GM12878 (cell line): ENCODE measurements at regions not wholly inside any gene's neighbourhood (a gene's known extent, or its start where the extent isn't known, plus 50 kb on each side); places are given as distances from the start of the nearest gene placed in this dataset.

Experiments
- ATAC-seq: fragments of 200-7000 bp; cut with Tn5 transposase; 3 replicates; pipeline ENCODE4 v1.9.1; 2020; ENCODE audit warnings: mild to moderate bottlenecking, moderate library complexity
- BruUV-seq: library from RNA; stranded (reverse); fragments of 400-500 nt; replicated peaks from 2 replicates; lab custom pipeline; 2021; lab: Mats Ljungman, UMichigan
- CTCF ChIA-PET: fragments of 300-600 bp; sonication (Branson Sonifier 250); formaldehyde crosslinking; extraction: SDS; loops from one replicate; lab custom pipeline; 2021; ENCODE audit warnings: inconsistent platforms; lab: Yijun Ruan, JAX
- POLR2A ChIA-PET: fragments of 350-600 bp; formaldehyde crosslinking; extraction: SDS; loops from one replicate; lab custom pipeline; 2021; ENCODE audit warnings: inconsistent platforms; lab: Charles Lee
- RAD21 ChIA-PET: fragments of 300-600 bp; sonication (Branson Sonifier 250); formaldehyde crosslinking; loops from one replicate; lab custom pipeline; 2023; ENCODE audit warnings: antibody characterized with exemption; ENCODE audit not compliant: unreplicated experiment; lab: Charles Lee
- SMC1A ChIA-PET: fragments of 300-600 bp; sonication (Branson Sonifier 250); formaldehyde crosslinking; loops from one replicate; lab custom pipeline; 2023; ENCODE audit not compliant: unreplicated experiment, uncharacterized antibody; lab: Charles Lee
- DNase-seq: peaks from one replicate; pipeline ENCODE4 v3.0.0-alpha.2; 2011; ENCODE audit warnings: low read depth, low spot score
- FAIRE-seq: peaks from 3 replicates; lab custom pipeline; 2011; peaks lifted over from hg19 to GRCh38; lab: Jason Lieb, UNC
- H2AFZ ChIP-seq: 2 replicates; pipeline ENCODE4 v1.6.0; 2011; ENCODE audit warnings: low read depth, low read length, control low read depth; ENCODE audit not compliant: control insufficient read depth
- H3K27ac ChIP-seq: 2 replicates; pipeline ENCODE4 v1.5.1; 2011; ENCODE audit warnings: control low read depth; ENCODE audit not compliant: control insufficient read depth, insufficient read depth
- H3K27me3 ChIP-seq, 2 experiments: replicated peaks in 1 of 2; 2 replicates each; pipeline versions ENCODE4 v1.6.0 to v1.6.1; 2011; ENCODE audit warnings: low read length in 1 of 2; ENCODE audit not compliant: control insufficient read depth in 2 of 2, insufficient read depth in 2 of 2
- H3K36me3 ChIP-seq, 2 experiments: 2 replicates each; pipeline ENCODE4 v1.5.1; 2011; ENCODE audit warnings: low read length in 1 of 2; ENCODE audit not compliant: control insufficient read depth in 2 of 2, insufficient read depth in 2 of 2
- H3K4me1 ChIP-seq: 2 replicates; pipeline ENCODE4 v1.6.1; 2011; ENCODE audit warnings: mild to moderate bottlenecking, low read length, moderate library complexity, mixed read lengths; ENCODE audit not compliant: control insufficient read depth, insufficient read depth
- H3K4me2 ChIP-seq: 2 replicates; pipeline ENCODE4 v1.6.0; 2011; ENCODE audit warnings: control low read depth; ENCODE audit not compliant: control insufficient read depth, insufficient read depth
- H3K4me3 ChIP-seq: fragments of 200-600 bp; sonication (generic); 2 replicates; pipeline ENCODE4 v1.5.1; 2016
- H3K79me2 ChIP-seq: 2 replicates; pipeline ENCODE4 v1.6.0; 2011; ENCODE audit warnings: low read length; ENCODE audit not compliant: control insufficient read depth, insufficient read depth
- H3K9ac ChIP-seq: 2 replicates; pipeline ENCODE4 v1.8.0; 2011; ENCODE audit warnings: low read length, control low read depth, mixed read lengths; ENCODE audit not compliant: control insufficient read depth, insufficient read depth
- H3K9me3 ChIP-seq: replicated peaks from 3 replicates; pipeline ENCODE4 v1.5.1; 2011; ENCODE audit warnings: mild to moderate bottlenecking, low read length; ENCODE audit not compliant: control insufficient read depth, insufficient read depth
- H4K20me1 ChIP-seq: 2 replicates; pipeline ENCODE4 v1.6.0; 2011; ENCODE audit not compliant: control insufficient read depth, insufficient read depth
- CBFB ChIP-seq: IDR thresholded peaks from 2 replicates; pipeline ENCODE4 v1.6.1; 2016; ENCODE audit warnings: antibody characterized with exemption, low read depth
- EP300 ChIP-seq, 2 experiments: fragments of 150-350 bp in 1 of 2; IDR thresholded peaks; 2 replicates each; pipeline ENCODE4 v1.6.1; 2011 to 2012; ENCODE audit warnings: low read depth in 2 of 2, low read length in 2 of 2, borderline replicate concordance in 1 of 2, improper control_type of control experiment in 1 of 2, inconsistent platforms in 1 of 2; ENCODE audit not compliant: control insufficient read depth in 1 of 2
- HCFC1 ChIP-seq: fragments of 150-350 bp; IDR thresholded peaks from 2 replicates; pipeline ENCODE4 v1.6.1; 2014; ENCODE audit warnings: low read length
- HDAC2 ChIP-seq: fragments of 200-600 bp; sonication (generic); IDR thresholded peaks from 2 replicates; pipeline ENCODE4 v1.6.1; 2017
- IRF3 ChIP-seq: fragments of 450-650 bp; IDR thresholded peaks from 2 replicates; pipeline ENCODE4 v1.6.1; 2014; ENCODE audit warnings: mild to moderate bottlenecking
- JUND ChIP-seq: IDR thresholded peaks from 2 replicates; pipeline ENCODE4 v1.6.1; 2012; ENCODE audit warnings: low read depth, mild to moderate bottlenecking, low read length, improper control_type of control experiment, moderate library complexity
- POLR2A ChIP-seq: IDR thresholded peaks from 2 replicates; pipeline ENCODE4 v1.6.1; 2011; ENCODE audit warnings: low read depth, mild to moderate bottlenecking, low read length
- ZBED1 ChIP-seq: IDR thresholded peaks from 2 replicates; pipeline ENCODE4 v1.6.1; 2016; ENCODE audit warnings: borderline replicate concordance
- WGBS: methylation state at CpG from one replicate; pipeline ENCODE4 v1.1.6; 2016; ENCODE audit warnings: low lambda C conversion rate; ENCODE audit not compliant: insufficient replicate concordance, insufficient coverage; ENCODE audit errors: missing lambda C conversion rate; 5-methylcytosine and 5-hydroxymethylcytosine counted together
- in situ Hi-C: fragments of 300-500 bp; cut with MboI; formaldehyde crosslinking; loops from 9 replicates; pipeline ENCODE4 v1.14.3; 2018; ENCODE audit warnings: mixed read lengths
- intact Hi-C: fragments of 100-400 bp; cut with micrococcal nuclease; formaldehyde crosslinking; loops from one replicate; pipeline ENCODE4 v1.14.2; 2022; ENCODE audit not compliant: unreplicated experiment

GRCh38 chr6:11654876-11655275 lies 117.3 kb downstream of the TMEM170B start:
- no peak for DNase-seq
- TF ChIP-seq CBFB (no peak), ZBED1 (no peak), IRF3 (no peak), JUND (no peak), EP300 (IDR thresholded peaks at IDR 0.05; ENCODE audit: borderline replicate concordance in 1 of 2, control insufficient read depth in 1 of 2, low read depth in 2 of 2, low read length in 2 of 2) (no peak), HCFC1 (no peak), POLR2A (no peak), HDAC2 (no peak)
- Histone ChIP-seq H3K36me3 (no peaks in the 10 kb centered on the region), H4K20me1 (no peaks in the 10 kb centered on the region), H3K9ac (0 out of 2 replicates have a peak overlapping the region, but pooled peaks have one; percentile 8), H3K4me3 (no peak overlapping the region), H3K9me3 (no peaks in the 10 kb centered on the region), H2AFZ (peak overlapping the region; percentile 15; the same call in 1 of the 2 replicates), H3K27me3 (no peaks in the 10 kb centered on the region), H3K27ac (no peak overlapping the region), H3K79me2 (no peaks in the 10 kb centered on the region), H3K4me1 (peaks cover 22% of the 10 kb centered on the region), H3K4me2 (no peak overlapping the region)
- SMC1A ChIA-PET = interaction anchor here (0.6 to 6.3 kb wide), 46 partner anchors 12 to 984 kb away, joined by 3 to 141 read pairs (median 6); partner anchors contain the start of gene EDN1
- CTCF ChIA-PET = interaction anchor here (0.5 to 8.4 kb wide), 48 partner anchors 9 to 1239 kb away, joined by 3 to 205 read pairs (median 4); partner anchors contain the start of gene EDN1
- no peak for ATAC-seq
- no peak for FAIRE-seq
- POLR2A ChIA-PET = interaction anchor here (0.6 to 2.6 kb wide), 4 partner anchors 354 to 951 kb away, joined by 3 to 15 read pairs (median 4); partner anchors contain the start of gene EDN1
- intact Hi-C loops = loop anchor here (1.0 to 5.0 kb wide), 8 partner anchors 46 to 950 kb away; partner anchors contain the start of gene HIVEP1
- no TSS peak for BruUV-seq
- 27% methylated on average over 2 of the region's 2 CpGs for WGBS
- RAD21 ChIA-PET = interaction anchor here (0.6 to 6.4 kb wide), 31 partner anchors 9 to 952 kb away, joined by 3 to 111 read pairs (median 6); partner anchors contain the start of genes EDN1 and HIVEP1
- in situ Hi-C loops = loop anchor here (5.0 kb wide), 2 partner anchors 637 to 952 kb away; partner anchors contain the start of gene EDN1
